ENCODE measurements at regions not wholly inside any gene's neighbourhood (a gene's known extent, or its start where the extent isn't known, plus 50 kb on each side); places are given as distances from the start of the nearest gene placed in this dataset.

- WGBS (ENCODE audit: insufficient coverage, insufficient replicate concordance, low lambda C conversion rate, missing lambda C conversion rate), result 2% methylated on average over 2 of the region's 2 CpGs
These were observed 748.7 kb upstream of the CHAC2 start for GRCh38 chr2:53018825-53019425.

More at GRCh38 chr2:53018825-53019425, 748.7 kb upstream of the CHAC2 start:
- no peak for TF ChIP-seq POLR2AphosphoS2 (IDR thresholded peaks at IDR 0.05; ENCODE audit: low read depth, low read length)
- no peak for TF ChIP-seq EP300 (IDR thresholded peaks at IDR 0.05; ENCODE audit: borderline replicate concordance in 1 of 2, control insufficient read depth in 1 of 2, low read depth in 2 of 2, low read length in 2 of 2)
- no peak for TF ChIP-seq STAT1 (conservative IDR thresholded peaks at IDR 0.05)
- TF ChIP-seq, protein P1, sequence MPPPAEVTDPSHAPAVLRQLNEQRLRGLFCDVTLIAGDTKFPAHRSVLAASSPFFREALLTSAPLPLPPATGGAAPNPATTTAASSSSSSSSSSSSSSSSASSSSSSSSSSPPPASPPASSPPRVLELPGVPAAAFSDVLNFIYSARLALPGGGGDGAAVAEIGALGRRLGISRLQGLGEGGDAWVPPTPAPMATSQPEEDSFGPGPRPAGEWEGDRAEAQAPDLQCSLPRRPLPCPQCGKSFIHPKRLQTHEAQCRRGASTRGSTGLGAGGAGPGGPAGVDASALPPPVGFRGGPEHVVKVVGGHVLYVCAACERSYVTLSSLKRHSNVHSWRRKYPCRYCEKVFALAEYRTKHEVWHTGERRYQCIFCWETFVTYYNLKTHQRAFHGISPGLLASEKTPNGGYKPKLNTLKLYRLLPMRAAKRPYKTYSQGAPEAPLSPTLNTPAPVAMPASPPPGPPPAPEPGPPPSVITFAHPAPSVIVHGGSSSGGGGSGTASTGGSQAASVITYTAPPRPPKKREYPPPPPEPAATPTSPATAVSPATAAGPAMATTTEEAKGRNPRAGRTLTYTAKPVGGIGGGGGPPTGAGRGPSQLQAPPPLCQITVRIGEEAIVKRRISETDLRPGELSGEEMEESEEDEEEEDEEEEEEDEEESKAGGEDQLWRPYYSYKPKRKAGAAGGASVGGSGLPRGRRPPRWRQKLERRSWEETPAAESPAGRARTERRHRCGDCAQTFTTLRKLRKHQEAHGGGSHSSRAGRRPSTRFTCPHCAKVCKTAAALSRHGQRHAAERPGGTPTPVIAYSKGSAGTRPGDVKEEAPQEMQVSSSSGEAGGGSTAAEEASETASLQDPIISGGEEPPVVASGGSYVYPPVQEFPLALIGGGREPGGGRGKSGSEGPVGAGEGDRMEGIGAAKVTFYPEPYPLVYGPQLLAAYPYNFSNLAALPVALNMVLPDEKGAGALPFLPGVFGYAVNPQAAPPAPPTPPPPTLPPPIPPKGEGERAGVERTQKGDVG (CRISPR knock-in tag; IDR thresholded peaks at IDR 0.05), result no peak
- no peak for TF ChIP-seq NFIC (IDR thresholded peaks at IDR 0.05; ENCODE audit: low read depth, low read length)
- TF ChIP-seq SP1 (IDR thresholded peaks at IDR 0.05; ENCODE audit: low read depth, low read length), result no peak
- TF ChIP-seq, protein P2, sequence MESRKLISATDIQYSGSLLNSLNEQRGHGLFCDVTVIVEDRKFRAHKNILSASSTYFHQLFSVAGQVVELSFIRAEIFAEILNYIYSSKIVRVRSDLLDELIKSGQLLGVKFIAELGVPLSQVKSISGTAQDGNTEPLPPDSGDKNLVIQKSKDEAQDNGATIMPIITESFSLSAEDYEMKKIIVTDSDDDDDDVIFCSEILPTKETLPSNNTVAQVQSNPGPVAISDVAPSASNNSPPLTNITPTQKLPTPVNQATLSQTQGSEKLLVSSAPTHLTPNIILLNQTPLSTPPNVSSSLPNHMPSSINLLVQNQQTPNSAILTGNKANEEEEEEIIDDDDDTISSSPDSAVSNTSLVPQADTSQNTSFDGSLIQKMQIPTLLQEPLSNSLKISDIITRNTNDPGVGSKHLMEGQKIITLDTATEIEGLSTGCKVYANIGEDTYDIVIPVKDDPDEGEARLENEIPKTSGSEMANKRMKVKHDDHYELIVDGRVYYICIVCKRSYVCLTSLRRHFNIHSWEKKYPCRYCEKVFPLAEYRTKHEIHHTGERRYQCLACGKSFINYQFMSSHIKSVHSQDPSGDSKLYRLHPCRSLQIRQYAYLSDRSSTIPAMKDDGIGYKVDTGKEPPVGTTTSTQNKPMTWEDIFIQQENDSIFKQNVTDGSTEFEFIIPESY (IDR thresholded peaks at IDR 0.05), result no peak
- no peak for TF ChIP-seq CREB1 (IDR thresholded peaks at IDR 0.05; ENCODE audit: low read depth)
- no peak for TF ChIP-seq SUZ12 (IDR thresholded peaks at IDR 0.05; ENCODE audit: unreplicated experiment)
- TF ChIP-seq NFYA (IDR thresholded peaks at IDR 0.05; ENCODE audit: borderline replicate concordance, low read depth, low read length), result no peak
- no peak for TF ChIP-seq WRNIP1 (IDR thresholded peaks at IDR 0.05; ENCODE audit: borderline replicate concordance, low read depth, low read length)
- TF ChIP-seq YBX1 (IDR thresholded peaks at IDR 0.05), result no peak
- TF ChIP-seq SUPT20H (IDR thresholded peaks at IDR 0.05; ENCODE audit: borderline replicate concordance, control insufficient read depth, low read depth, low read length), result no peak
- TF ChIP-seq, protein P3, sequence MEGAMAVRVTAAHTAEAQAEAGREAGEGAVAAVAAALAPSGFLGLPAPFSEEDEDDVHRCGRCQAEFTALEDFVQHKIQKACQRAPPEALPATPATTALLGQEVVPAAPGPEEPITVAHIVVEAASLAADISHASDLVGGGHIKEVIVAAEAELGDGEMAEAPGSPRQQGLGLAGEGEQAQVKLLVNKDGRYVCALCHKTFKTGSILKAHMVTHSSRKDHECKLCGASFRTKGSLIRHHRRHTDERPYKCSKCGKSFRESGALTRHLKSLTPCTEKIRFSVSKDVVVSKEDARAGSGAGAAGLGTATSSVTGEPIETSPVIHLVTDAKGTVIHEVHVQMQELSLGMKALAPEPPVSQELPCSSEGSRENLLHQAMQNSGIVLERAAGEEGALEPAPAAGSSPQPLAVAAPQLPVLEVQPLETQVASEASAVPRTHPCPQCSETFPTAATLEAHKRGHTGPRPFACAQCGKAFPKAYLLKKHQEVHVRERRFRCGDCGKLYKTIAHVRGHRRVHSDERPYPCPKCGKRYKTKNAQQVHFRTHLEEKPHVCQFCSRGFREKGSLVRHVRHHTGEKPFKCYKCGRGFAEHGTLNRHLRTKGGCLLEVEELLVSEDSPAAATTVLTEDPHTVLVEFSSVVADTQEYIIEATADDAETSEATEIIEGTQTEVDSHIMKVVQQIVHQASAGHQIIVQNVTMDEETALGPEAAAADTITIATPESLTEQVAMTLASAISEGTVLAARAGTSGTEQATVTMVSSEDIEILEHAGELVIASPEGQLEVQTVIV (IDR thresholded peaks at IDR 0.05; ENCODE audit: borderline replicate concordance, partially characterized antibody), result no peak
- TF ChIP-seq NR2C1 (IDR thresholded peaks at IDR 0.05), result no peak
- no peak overlapping the region for H2AFZ ChIP-seq (ENCODE audit: control insufficient read depth, low read depth, low read length)
- ChIA-PET SMC1A (ENCODE audit: uncharacterized antibody, unreplicated experiment) (no interaction called here), POLR2A (no interaction called here), RAD21 (ENCODE audit: unreplicated experiment) (no interaction called here), CTCF (no interaction called here)
- no peaks in the 10 kb centered on the region for H4K20me1 ChIP-seq (ENCODE audit: control insufficient read depth, insufficient read depth)
- H3K79me2 ChIP-seq (ENCODE audit: control insufficient read depth, insufficient read depth, low read length), result no peaks in the 10 kb centered on the region
- DNase-seq (ENCODE audit: low read depth, low spot score) (no peak), ATAC-seq (no peak), FAIRE-seq (peak; percentile 7)
- H3K4me1 ChIP-seq (ENCODE audit: control insufficient read depth, insufficient read depth, low read length), result no peaks in the 10 kb centered on the region
- intact Hi-C loops (cut with micrococcal nuclease; ENCODE audit: unreplicated experiment) (no loop called here), in situ Hi-C loops (cut with MboI) (no loop called here)
- H3K9ac ChIP-seq (ENCODE audit: control insufficient read depth, insufficient read depth, low read length), result no peak overlapping the region
- H3K36me3 ChIP-seq (ENCODE audit: control insufficient read depth in 2 of 2, insufficient read depth in 2 of 2, low read length in 1 of 2), result no peaks in the 10 kb centered on the region
- H3K9me3 ChIP-seq (replicated peaks; ENCODE audit: control insufficient read depth, insufficient read depth, low read length), result no peaks in the 10 kb centered on the region
- no peak overlapping the region for H3K4me3 ChIP-seq
- H3K27ac ChIP-seq (ENCODE audit: control insufficient read depth, insufficient read depth), result no peak overlapping the region
- no TSS peak for BruUV-seq (replicated peaks)
- no peaks in the 10 kb centered on the region for H3K27me3 ChIP-seq (replicated peaks in 1 of 2; ENCODE audit: control insufficient read depth in 2 of 2, insufficient read depth in 2 of 2, low read length in 1 of 2)
- H3K4me2 ChIP-seq (ENCODE audit: control insufficient read depth, insufficient read depth), result no peak overlapping the region
